ENCODE measurements at regions not wholly inside any gene's neighbourhood (a gene's known extent, or its start where the extent isn't known, plus 50 kb on each side); places are given as distances from the start of the nearest gene placed in this dataset.

- TF ChIP-seq CTCF (IDR thresholded peaks at IDR 0.05; ENCODE audit: insufficient read depth, low read length, missing control alignments), result no peak
- H3K4me3 ChIP-seq (ENCODE audit: low read depth, low read length), result no peak overlapping the region
- ChIA-PET CTCF (interaction anchor here (1.1 kb wide), 1 partner anchor 8 kb away, joined by 4 read pairs; no protein-coding TSS in a partner anchor), POLR2A (interaction anchor here (0.5 kb wide), 1 partner anchor 21 kb away, joined by 3 read pairs; no protein-coding TSS in a partner anchor)
- DNase-seq (ENCODE audit: low read depth, low spot score), result no peak
Measured at GRCh38 chr4:152269448-152270191, 266.3 kb downstream of the FBXW7 start.

GRCh38 chr4:152267811-152268210 is 268.1 kb downstream of the FBXW7 start:
- POLR2A ChIA-PET, result no interaction called here
- CTCF ChIA-PET, result interaction anchor here (0.6 kb wide), 1 partner anchor 10 kb away, joined by 3 read pairs; no protein-coding TSS in a partner anchor
- no peak for TF ChIP-seq CTCF (IDR thresholded peaks at IDR 0.05; ENCODE audit: insufficient read depth, low read length, missing control alignments)

GRCh38 chr4:152266831-152267480 is 268.9 kb downstream of the FBXW7 start:
- POLR2A ChIA-PET, result no interaction called here

More at GRCh38 chr4:152267811-152268210, 268.1 kb downstream of the FBXW7 start:
- DNase-seq (ENCODE audit: low read depth, low spot score), result no peak
- H3K4me3 ChIP-seq (ENCODE audit: low read depth, low read length), result no peak overlapping the region

GRCh38 chr4:152265149-152265621 is 270.7 kb downstream of the FBXW7 start:
- no peak for TF ChIP-seq CTCF (IDR thresholded peaks at IDR 0.05; ENCODE audit: insufficient read depth, low read length, missing control alignments)
- CTCF ChIA-PET, result no interaction called here
- no peak for DNase-seq (ENCODE audit: low read depth, low spot score)
- POLR2A ChIA-PET, result no interaction called here
- no peak overlapping the region for H3K4me3 ChIP-seq (ENCODE audit: low read depth, low read length)

More at GRCh38 chr4:152266831-152267480, 268.9 kb downstream of the FBXW7 start:
- TF ChIP-seq CTCF (IDR thresholded peaks at IDR 0.05; ENCODE audit: insufficient read depth, low read length, missing control alignments), result no peak
- CTCF ChIA-PET, result no interaction called here
- H3K4me3 ChIP-seq (ENCODE audit: low read depth, low read length), result no peak overlapping the region
- no peak for DNase-seq (ENCODE audit: low read depth, low spot score)

- no peak for DNase-seq (ENCODE audit: low read depth, low spot score)
- TF ChIP-seq CTCF (IDR thresholded peaks at IDR 0.05; ENCODE audit: insufficient read depth, low read length, missing control alignments), result no peak
- ChIA-PET POLR2A (no interaction called here), CTCF (interaction anchor here (1.5 kb wide), 1 partner anchor 14 kb away, joined by 4 read pairs; no protein-coding TSS in a partner anchor)
- H3K4me3 ChIP-seq (ENCODE audit: low read depth, low read length), result no peak overlapping the region
Measured at GRCh38 chr4:152264106-152264505, 271.8 kb downstream of the FBXW7 start.

- DNase-seq (ENCODE audit: low read depth, low spot score), result no peak
- CTCF ChIA-PET, result no interaction called here
- TF ChIP-seq CTCF (IDR thresholded peaks at IDR 0.05; ENCODE audit: insufficient read depth, low read length, missing control alignments), result no peak
- H3K4me3 ChIP-seq (ENCODE audit: low read depth, low read length), result no peak overlapping the region
- POLR2A ChIA-PET, result no interaction called here
Measured at GRCh38 chr4:152259866-152260265, 276.0 kb downstream of the FBXW7 start.
